HUES48 (cell line): ENCODE measurements at regions not wholly inside any gene's neighbourhood (a gene's known extent, or its start where the extent isn't known, plus 50 kb on each side); places are given as distances from the start of the nearest gene placed in this dataset.

ENCODE experiments used
- H3K27ac ChIP-seq: one replicate; pipeline ENCODE4 v1.7.0; 2013; ENCODE audit warnings: low read depth, low read length, inconsistent platforms
- H3K27me3 ChIP-seq: 2 replicates; pipeline ENCODE4 v1.6.1; 2013; ENCODE audit warnings: mild to moderate bottlenecking, low read length; ENCODE audit not compliant: control insufficient read depth, insufficient read depth
- H3K36me3 ChIP-seq: 2 replicates; pipeline ENCODE4 v1.6.1; 2013; ENCODE audit warnings: low read length; ENCODE audit not compliant: control insufficient read depth, insufficient read depth
- H3K4me1 ChIP-seq: 2 replicates; pipeline ENCODE4 v1.6.1; 2013; ENCODE audit warnings: mild to moderate bottlenecking, low read length; ENCODE audit not compliant: control insufficient read depth, insufficient read depth
- H3K4me3 ChIP-seq: 2 replicates; pipeline ENCODE4 v1.5.1; 2013; ENCODE audit warnings: mild to moderate bottlenecking, low read depth, low read length
- H3K9ac ChIP-seq: 2 replicates; pipeline ENCODE4 v1.6.1; 2013; ENCODE audit warnings: mild to moderate bottlenecking, low read depth, low read length, moderate library complexity
- H3K9me3 ChIP-seq: 2 replicates; pipeline ENCODE4 v1.6.1; 2013; ENCODE audit warnings: low read length; ENCODE audit not compliant: control insufficient read depth, insufficient read depth

DNA sequence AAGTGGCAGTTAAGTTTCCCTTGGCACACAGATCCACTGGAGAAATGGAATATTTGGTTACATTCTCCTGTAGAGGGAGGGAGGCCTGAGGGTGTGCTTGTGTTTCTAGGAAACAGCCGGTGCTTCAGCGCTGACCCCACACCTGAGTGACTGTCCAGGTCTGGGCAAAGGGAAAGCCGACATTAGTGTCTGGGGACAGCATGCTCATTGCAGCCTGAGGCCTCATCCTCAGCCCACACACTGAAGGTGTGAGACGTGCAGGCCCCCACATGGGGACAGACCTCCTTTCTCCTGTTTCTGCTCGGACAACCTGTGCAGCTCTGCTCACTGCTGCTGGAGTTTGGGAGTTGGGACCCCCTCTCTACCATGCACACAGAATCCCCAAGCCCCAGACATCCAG lies 178.3 kb downstream of the ACKR3 start:
- Histone ChIP-seq H3K36me3 (no peaks in the 10 kb centered on the region), H3K4me1 (peaks cover 21% of the 10 kb centered on the region), H3K27ac (no peak overlapping the region), H3K4me3 (no peak overlapping the region), H3K27me3 (no peaks in the 10 kb centered on the region), H3K9ac (no peak overlapping the region), H3K9me3 (no peaks in the 10 kb centered on the region)

DNA sequence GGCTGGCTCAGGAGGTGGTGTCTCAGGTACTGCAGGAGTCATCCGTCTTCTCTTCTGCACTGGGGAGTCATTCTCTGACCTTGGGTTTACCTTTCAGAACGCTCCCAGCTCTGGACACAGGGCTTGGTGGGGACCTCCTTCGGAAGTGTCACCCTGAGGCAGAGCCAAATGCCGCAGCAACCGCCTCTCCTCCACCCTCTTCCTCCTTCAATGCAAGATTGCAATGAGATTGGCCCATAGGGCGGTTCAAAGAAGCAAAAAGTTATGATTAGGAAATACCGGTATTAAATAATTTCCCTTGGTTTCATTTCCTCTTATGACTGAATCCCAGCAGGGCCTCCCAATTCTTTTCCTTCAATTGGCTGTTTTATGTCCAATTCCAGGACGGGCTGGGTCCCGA lies 178.8 kb downstream of the ACKR3 start:
- H3K9ac ChIP-seq: no peak overlapping the region
- no peaks in the 10 kb centered on the region for H3K36me3 ChIP-seq
- no peak overlapping the region for H3K4me3 ChIP-seq
- H3K9me3 ChIP-seq: no peaks in the 10 kb centered on the region
- H3K27ac ChIP-seq: no peak overlapping the region
- no peaks in the 10 kb centered on the region for H3K27me3 ChIP-seq
- peaks cover 21% of the 10 kb centered on the region for H3K4me1 ChIP-seq

DNA sequence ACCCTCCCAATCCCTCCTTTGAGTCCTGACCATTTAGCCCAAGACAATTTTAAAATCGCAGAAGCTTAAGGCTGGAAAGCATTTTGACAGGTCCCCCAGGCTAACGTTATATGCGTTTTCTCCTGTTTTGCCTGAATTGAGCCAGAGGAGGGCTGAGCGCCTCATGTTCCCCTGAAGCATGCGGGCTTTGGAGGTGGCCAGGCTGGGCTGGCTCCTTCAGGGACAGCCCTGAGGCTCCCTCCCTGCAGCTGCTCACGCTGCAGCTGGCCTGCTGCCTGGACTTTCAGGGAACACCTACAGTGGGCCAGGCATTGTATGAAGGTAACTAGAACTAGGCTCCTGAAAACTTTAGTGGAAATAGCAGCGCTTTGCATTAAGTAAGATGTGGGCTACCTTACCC lies 179.2 kb downstream of the ACKR3 start:
- Histone ChIP-seq H3K9me3 (no peaks in the 10 kb centered on the region), H3K4me3 (no peak overlapping the region), H3K27ac (no peak overlapping the region), H3K27me3 (no peaks in the 10 kb centered on the region), H3K9ac (no peak overlapping the region), H3K4me1 (peaks cover 21% of the 10 kb centered on the region), H3K36me3 (no peaks in the 10 kb centered on the region)

DNA sequence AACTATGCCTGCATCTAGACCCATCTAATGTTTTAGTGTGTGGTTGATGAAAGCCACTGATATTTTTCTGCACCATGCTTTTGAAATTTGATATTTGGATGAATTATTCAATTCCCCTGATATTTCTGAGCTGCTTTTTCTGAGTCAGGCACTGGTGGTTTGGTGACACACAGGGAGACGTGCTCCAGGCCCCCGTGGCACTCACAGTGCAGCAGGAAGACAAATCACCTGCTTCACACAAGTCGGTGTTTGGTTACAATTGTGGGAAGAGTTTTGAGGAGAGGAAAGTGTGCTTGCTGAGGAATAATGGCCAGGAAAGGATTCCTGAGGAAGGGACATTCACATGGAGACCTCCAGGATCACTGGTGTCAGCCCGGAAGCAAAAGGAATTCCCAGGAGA lies 179.7 kb downstream of the ACKR3 start:
- H3K27ac ChIP-seq: no peak overlapping the region
- no peak overlapping the region for H3K9ac ChIP-seq
- H3K4me3 ChIP-seq: no peak overlapping the region
- H3K4me1 ChIP-seq: peaks cover 19% of the 10 kb centered on the region
- H3K36me3 ChIP-seq: no peaks in the 10 kb centered on the region
- H3K9me3 ChIP-seq: no peaks in the 10 kb centered on the region
- no peaks in the 10 kb centered on the region for H3K27me3 ChIP-seq

DNA sequence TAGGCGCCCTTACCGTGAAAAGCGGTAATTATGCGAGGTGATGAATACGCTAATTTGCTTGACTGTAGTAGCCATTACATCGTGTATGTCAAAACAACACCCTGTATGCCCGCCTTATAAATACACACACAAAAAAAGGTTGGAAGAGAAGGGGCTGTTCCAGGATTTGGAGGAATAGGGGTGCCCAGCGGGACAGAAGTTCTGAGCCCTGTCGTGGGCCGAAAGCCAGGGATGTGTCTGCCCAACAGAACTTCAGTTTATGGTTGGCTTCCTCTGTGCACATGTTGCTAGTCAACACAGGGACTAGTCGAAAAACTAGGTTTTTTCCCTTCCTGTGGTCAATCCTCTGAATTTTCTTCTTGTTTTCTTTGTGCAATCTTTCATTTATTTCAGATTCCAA lies 182.5 kb downstream of the ACKR3 start:
- Histone ChIP-seq H3K27me3 (no peaks in the 10 kb centered on the region), H3K9ac (no peak overlapping the region), H3K4me1 (no peaks in the 10 kb centered on the region), H3K27ac (no peak overlapping the region), H3K36me3 (no peaks in the 10 kb centered on the region), H3K9me3 (no peaks in the 10 kb centered on the region), H3K4me3 (no peak overlapping the region)

DNA sequence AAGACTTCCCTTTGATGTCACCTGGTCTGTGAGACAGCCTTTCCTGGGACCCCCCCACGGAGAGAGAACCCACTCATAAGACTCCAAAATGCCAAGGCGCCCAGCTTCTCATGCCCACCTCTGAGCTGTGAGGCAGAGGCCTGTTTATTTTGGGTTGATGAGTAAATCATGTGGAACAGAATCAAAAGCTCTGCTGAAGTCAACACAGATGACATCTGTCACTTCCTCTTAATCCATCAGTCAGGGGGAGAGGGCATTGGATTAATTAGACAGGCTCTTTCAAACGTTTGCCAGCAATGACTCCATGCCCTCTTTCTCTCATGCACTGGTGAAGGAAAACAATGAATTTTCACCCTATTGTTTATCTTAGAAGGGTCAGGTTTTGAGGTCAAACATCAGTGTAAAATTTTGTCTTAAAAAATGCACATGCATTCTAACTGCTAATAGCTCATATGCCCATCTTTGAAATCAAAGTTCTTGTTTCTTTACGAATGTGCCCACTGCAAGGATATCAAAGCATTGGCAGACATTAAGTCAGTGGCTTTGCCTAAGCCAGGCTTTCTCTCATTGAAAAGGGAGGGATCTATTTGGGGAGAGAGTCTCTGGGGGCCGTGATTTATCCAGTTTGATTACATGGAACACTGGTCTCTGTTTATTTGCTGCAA lies 184.1 kb downstream of the ACKR3 start:
- Histone ChIP-seq H3K9ac (no peak overlapping the region), H3K9me3 (no peaks in the 10 kb centered on the region), H3K4me3 (no peak overlapping the region), H3K36me3 (no peaks in the 10 kb centered on the region), H3K4me1 (no peaks in the 10 kb centered on the region), H3K27me3 (no peaks in the 10 kb centered on the region), H3K27ac (no peak overlapping the region)

DNA sequence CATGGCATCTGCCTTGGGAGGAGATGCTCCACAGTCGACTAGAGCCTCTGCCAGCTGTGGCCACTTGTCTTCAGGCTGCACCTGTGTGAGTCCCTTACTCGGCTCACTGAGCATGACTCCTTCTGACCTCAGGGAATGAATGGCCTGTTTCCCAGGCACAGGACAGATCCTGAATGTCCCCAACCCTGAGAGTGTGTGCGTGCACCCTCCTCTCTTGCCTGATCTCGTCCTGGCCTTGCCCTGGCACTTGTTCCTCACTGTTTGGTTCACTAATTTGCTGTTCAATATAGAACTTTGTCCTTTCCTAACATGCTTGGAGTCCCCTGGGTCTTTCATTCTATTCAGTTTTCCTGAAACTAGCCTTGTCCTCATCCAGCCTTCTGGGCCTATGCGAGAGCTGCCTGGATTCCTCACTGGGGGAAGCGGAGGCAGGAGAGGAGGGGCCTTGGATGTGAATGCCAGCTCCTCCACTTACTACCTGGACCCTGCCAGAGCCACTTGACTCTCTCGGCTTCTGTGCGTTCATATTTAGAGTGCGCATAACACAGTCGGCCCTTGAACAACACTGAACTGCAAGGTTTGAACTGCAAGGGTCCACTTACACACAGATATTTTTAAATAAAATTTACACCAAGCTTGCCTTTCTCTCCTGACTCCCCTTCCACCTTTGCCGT lies 184.8 kb downstream of the ACKR3 start:
- Histone ChIP-seq H3K9me3 (no peaks in the 10 kb centered on the region), H3K4me3 (no peak overlapping the region), H3K9ac (no peak overlapping the region), H3K27me3 (no peaks in the 10 kb centered on the region), H3K4me1 (no peaks in the 10 kb centered on the region), H3K27ac (no peak overlapping the region), H3K36me3 (no peaks in the 10 kb centered on the region)

DNA sequence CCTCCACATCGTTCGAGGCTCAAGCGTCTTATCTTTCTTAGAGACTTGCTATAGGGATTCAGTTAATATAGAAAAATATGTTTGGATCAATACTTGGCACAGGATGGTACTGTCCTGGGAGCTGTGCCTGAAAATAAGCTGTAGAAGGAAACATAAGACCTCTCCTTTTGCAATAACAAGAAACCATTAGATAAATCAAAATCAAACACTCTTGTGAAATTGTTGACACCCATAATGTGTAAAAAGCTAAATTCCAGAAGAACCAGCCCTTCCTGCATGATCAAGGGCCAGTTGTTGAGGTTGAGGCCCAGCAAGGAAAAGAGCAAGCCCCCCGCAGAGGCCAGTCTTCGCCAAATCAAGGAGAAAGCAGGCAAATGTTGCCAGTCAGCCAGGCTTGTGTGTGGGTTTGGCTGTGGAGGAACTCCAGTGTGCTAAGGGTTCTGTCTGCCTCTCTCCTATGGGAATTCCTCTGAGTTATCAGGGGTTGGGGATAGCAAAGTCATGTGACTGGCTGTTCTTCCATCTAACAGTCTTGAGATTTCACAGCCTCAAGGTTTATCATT lies 185.7 kb downstream of the ACKR3 start:
- no peaks in the 10 kb centered on the region for H3K4me1 ChIP-seq
- no peak overlapping the region for H3K4me3 ChIP-seq
- H3K27me3 ChIP-seq: no peaks in the 10 kb centered on the region
- no peaks in the 10 kb centered on the region for H3K9me3 ChIP-seq
- H3K27ac ChIP-seq: no peak overlapping the region
- H3K9ac ChIP-seq: no peak overlapping the region
- H3K36me3 ChIP-seq: no peaks in the 10 kb centered on the region

DNA sequence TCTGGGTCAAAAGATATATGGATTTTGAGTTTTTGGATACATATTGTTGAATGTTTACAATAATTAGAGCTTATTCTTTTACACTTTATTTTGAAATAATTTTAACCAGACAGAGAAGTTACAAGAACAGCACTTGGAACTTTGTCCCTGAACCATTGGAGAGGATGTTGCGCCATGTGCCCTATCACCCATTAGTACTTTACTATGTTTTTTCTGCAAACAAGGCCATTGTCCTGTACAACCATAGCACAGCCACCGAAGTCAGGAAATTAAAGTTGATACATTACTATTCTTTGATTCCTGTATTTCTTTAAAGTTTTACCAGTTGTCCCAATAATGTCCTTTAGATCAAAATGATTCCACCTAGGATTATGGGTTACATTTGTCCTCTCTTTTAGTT lies 188.8 kb downstream of the ACKR3 start:
- H3K27ac ChIP-seq: no peak overlapping the region
- H3K27me3 ChIP-seq: no peaks in the 10 kb centered on the region
- no peak overlapping the region for H3K9ac ChIP-seq
- H3K36me3 ChIP-seq: no peaks in the 10 kb centered on the region
- H3K4me3 ChIP-seq: no peak overlapping the region
- H3K9me3 ChIP-seq: no peaks in the 10 kb centered on the region
- H3K4me1 ChIP-seq: no peaks in the 10 kb centered on the region

DNA sequence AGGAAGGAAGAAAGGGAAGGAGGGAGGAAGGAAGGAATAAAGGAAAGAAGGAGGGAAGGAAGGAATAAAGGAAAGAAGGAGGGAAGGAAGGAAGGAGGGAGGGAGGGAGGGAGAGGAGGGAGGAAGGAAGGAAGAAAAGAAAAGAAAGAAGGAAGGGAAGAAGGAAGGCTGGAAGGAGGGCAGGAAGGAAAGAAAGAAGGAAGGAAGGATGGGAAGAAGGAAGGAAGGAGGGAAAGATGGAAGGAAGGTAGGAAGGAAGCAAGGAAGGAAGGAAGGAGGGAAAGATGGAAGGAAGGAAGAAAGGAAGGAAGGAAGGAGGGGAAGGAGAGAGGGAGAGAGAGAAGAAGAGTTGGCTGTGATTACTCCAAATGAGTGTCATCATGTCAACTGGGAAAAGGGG lies 190.6 kb downstream of the ACKR3 start:
- H3K27ac ChIP-seq: no peak overlapping the region

DNA sequence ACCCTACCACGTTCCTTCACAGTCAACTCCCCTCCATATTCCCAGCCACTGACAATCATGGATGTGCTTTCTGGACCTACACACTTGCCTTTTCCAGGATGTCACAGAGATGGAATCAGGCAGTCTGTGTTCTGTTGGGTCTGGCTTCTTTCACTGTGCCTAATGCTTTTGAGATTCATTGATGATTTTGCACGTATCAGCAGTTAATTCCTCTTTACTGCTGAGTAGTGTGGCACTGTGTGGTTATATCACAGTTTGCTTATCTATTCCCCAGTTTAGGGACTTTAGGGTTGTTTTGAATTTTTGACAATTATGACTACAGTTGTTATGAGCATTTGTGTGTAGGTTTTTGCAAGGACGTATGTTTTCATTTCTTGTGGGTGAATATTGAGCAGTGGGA lies 191.7 kb downstream of the ACKR3 start:
- H3K4me1 ChIP-seq: no peaks in the 10 kb centered on the region
- H3K4me3 ChIP-seq: no peak overlapping the region
- no peaks in the 10 kb centered on the region for H3K36me3 ChIP-seq
- H3K9ac ChIP-seq: no peak overlapping the region
- no peaks in the 10 kb centered on the region for H3K27me3 ChIP-seq
- no peaks in the 10 kb centered on the region for H3K9me3 ChIP-seq
- no peak overlapping the region for H3K27ac ChIP-seq

More for the DNA sequence above, 190.6 kb downstream of the ACKR3 start:
- no peaks in the 10 kb centered on the region for H3K4me1 ChIP-seq
- H3K4me3 ChIP-seq: no peak overlapping the region
- no peaks in the 10 kb centered on the region for H3K27me3 ChIP-seq
- no peaks in the 10 kb centered on the region for H3K9me3 ChIP-seq
- no peaks in the 10 kb centered on the region for H3K36me3 ChIP-seq
- no peak overlapping the region for H3K9ac ChIP-seq
